ENCODE measurements at regions not wholly inside any gene's neighbourhood (a gene's known extent, or its start where the extent isn't known, plus 50 kb on each side); places are given as distances from the start of the nearest gene placed in this dataset.

GRCh38 chr3:99477650-99478049, 160.7 kb upstream of the COL8A1 start:
- no peak for TF ChIP-seq POLR2A (IDR thresholded peaks at IDR 0.05)
- TF ChIP-seq, protein P1, sequence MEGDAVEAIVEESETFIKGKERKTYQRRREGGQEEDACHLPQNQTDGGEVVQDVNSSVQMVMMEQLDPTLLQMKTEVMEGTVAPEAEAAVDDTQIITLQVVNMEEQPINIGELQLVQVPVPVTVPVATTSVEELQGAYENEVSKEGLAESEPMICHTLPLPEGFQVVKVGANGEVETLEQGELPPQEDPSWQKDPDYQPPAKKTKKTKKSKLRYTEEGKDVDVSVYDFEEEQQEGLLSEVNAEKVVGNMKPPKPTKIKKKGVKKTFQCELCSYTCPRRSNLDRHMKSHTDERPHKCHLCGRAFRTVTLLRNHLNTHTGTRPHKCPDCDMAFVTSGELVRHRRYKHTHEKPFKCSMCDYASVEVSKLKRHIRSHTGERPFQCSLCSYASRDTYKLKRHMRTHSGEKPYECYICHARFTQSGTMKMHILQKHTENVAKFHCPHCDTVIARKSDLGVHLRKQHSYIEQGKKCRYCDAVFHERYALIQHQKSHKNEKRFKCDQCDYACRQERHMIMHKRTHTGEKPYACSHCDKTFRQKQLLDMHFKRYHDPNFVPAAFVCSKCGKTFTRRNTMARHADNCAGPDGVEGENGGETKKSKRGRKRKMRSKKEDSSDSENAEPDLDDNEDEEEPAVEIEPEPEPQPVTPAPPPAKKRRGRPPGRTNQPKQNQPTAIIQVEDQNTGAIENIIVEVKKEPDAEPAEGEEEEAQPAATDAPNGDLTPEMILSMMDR (IDR thresholded peaks at IDR 0.05), result no peak
